ENCODE measurements at regions not wholly inside any gene's neighbourhood (a gene's known extent, or its start where the extent isn't known, plus 50 kb on each side); places are given as distances from the start of the nearest gene placed in this dataset.

GRCh38 chr14:58941629-58942028 lies 246.8 kb upstream of the DAAM1 start:
- in situ Hi-C loops (cut with MboI; ENCODE audit: low sequenced_read_pairs) = no loop called here

- in situ Hi-C loops (cut with MboI; ENCODE audit: low sequenced_read_pairs) = no loop called here
Observed at GRCh38 chr14:58942516-58942915, 246.0 kb upstream of the DAAM1 start.

- in situ Hi-C loops (cut with MboI; ENCODE audit: low sequenced_read_pairs) = no loop called here
Observed at GRCh38 chr14:58944343-58944967, 244.0 kb upstream of the DAAM1 start.

- in situ Hi-C loops (cut with MboI; ENCODE audit: low sequenced_read_pairs) = no loop called here
Observed at GRCh38 chr14:58944968-58945356, 243.5 kb upstream of the DAAM1 start.

- in situ Hi-C loops (cut with MboI; ENCODE audit: low sequenced_read_pairs) = no loop called here
Observed at GRCh38 chr14:58946431-58946830, 242.0 kb upstream of the DAAM1 start.

GRCh38 chr14:58947156-58947555 lies 241.3 kb upstream of the DAAM1 start:
- in situ Hi-C loops (cut with MboI; ENCODE audit: low sequenced_read_pairs) = no loop called here

DNA sequence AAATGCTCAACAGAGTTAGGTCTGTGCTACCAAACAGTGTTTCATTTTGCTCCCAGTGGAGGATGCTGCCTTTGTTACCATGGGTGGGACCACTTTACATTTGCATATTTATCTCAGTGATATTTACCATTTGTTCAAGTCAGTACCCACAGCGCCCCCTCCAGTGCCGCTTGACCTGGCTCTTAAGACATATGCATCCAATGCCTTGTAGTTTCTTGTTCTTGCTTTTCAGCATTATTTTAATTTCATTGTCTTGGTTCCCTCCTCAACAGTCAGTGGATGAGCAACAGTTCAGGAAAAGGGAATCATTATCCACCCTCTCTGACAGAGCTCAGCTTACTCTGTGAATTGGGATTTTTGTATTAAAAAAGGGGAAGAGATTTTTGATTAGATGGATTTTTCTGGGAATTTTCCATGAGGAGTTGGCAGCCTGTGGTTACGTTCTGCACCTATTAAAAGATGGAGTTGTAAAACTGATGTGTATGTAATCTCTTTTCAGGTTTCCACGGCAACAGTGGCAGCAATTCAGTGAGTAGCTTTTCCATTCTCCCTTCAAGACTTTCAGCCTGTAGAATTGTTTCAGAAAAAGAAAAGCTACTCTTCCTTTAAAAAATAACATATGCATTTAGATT lies 240.5 kb upstream of the DAAM1 start:
- in situ Hi-C loops (cut with MboI; ENCODE audit: low sequenced_read_pairs) = no loop called here

GRCh38 chr14:58950555-58950954 lies 237.9 kb upstream of the DAAM1 start:
- in situ Hi-C loops (cut with MboI; ENCODE audit: low sequenced_read_pairs) = no loop called here

- in situ Hi-C loops (cut with MboI; ENCODE audit: low sequenced_read_pairs) = no loop called here
Observed at GRCh38 chr14:58951143-58951542, 237.3 kb upstream of the DAAM1 start.

GRCh38 chr14:58954052-58954451 lies 234.4 kb upstream of the DAAM1 start:
- in situ Hi-C loops (cut with MboI; ENCODE audit: low sequenced_read_pairs) = no loop called here

- in situ Hi-C loops (cut with MboI; ENCODE audit: low sequenced_read_pairs) = no loop called here
Observed at GRCh38 chr14:58954901-58955861, 233.3 kb upstream of the DAAM1 start.

GRCh38 chr14:58961045-58961731 lies 227.3 kb upstream of the DAAM1 start:
- in situ Hi-C loops (cut with MboI; ENCODE audit: low sequenced_read_pairs) = no loop called here

- in situ Hi-C loops (cut with MboI; ENCODE audit: low sequenced_read_pairs) = no loop called here
Observed at GRCh38 chr14:58963873-58964597, 224.4 kb upstream of the DAAM1 start.

GRCh38 chr14:58964598-58964928 lies 223.9 kb upstream of the DAAM1 start:
- in situ Hi-C loops (cut with MboI; ENCODE audit: low sequenced_read_pairs) = no loop called here

GRCh38 chr14:58965601-58966000 lies 222.9 kb upstream of the DAAM1 start:
- in situ Hi-C loops (cut with MboI; ENCODE audit: low sequenced_read_pairs) = no loop called here

DNA sequence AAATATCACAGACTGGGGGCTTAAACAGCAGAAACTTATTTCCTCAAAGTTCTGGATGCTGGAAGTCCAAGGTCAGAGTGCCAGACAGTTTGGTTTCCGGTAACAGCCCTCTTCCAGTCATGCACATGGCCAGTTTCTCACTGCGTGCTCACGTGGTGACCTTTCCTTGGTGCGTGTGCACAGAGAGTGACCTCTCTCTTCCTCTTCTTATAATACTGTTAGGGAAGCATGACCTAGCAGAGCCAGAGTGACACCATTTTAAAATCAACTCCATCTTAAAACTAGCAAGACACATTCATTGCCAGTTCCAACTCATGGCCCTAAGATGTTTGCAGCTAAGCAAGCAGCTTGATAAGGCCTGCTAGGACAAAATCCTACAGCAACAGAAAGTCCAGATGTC lies 221.5 kb upstream of the DAAM1 start:
- in situ Hi-C loops (cut with MboI; ENCODE audit: low sequenced_read_pairs) = no loop called here

GRCh38 chr14:58969951-58970751 lies 218.3 kb upstream of the DAAM1 start:
- in situ Hi-C loops (cut with MboI; ENCODE audit: low sequenced_read_pairs) = no loop called here

DNA sequence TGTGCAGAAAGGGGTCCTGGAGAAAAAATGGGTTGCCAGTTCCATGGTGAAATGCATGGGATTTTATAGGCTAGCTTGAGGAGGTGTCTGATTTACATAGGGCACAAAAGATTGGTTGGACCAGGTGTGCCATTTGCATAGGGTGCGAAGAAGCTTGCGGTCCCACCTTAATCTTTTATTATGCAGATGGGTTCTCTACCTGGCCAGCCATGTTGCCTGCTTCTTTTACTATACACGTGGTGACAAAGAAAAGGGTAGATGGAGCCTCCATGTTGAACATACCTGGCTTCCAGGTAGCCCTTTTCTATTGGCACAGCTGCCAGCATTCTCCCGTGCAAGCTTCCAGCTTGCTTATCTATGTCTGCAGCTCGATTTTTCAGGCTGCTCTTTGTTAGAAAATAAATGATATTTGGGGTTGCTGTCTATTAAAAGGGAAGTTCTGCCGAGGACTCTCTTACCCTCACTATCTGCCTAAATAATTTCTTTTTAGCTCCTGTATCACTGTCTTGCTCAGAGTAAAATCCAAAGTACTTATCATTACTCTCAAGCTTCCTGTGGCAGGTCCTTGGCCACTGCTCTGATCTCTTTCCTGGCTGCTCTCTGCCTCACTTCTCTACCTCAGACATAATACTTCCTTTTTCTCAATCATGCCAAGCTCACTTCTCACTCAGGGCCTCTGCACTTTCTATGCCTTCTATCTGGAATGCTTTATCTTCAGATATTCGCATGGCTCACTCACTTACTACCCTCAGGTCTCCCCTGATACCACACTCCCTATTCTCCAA lies 216.0 kb upstream of the DAAM1 start:
- in situ Hi-C loops (cut with MboI; ENCODE audit: low sequenced_read_pairs) = no loop called here

GRCh38 chr14:58977366-58977765 lies 211.1 kb upstream of the DAAM1 start:
- in situ Hi-C loops (cut with MboI; ENCODE audit: low sequenced_read_pairs) = no loop called here
